HCT116 (cell line): ENCODE measurements at regions not wholly inside any gene's neighbourhood (a gene's known extent, or its start where the extent isn't known, plus 50 kb on each side); places are given as distances from the start of the nearest gene placed in this dataset.

Source experiments
- ATAC-seq: fragments of 200-7000 bp; cut with Tn5 transposase; 2 replicates; pipeline ENCODE4 v1.9.1; 2020; ENCODE audit warnings: mild to moderate bottlenecking, moderate library complexity
- BruUV-seq: library from RNA; stranded (reverse); fragments of 400-500 nt; replicated peaks from 2 replicates; lab custom pipeline; 2021; lab: Mats Ljungman, UMichigan
- CTCF ChIA-PET: fragments of 300-600 bp; sonication (Branson Sonifier 250); formaldehyde crosslinking; loops from one replicate; lab custom pipeline; 2021; ENCODE audit warnings: antibody characterized with exemption; lab: Charles Lee
- POLR2A ChIA-PET: fragments of 300-600, 350-600 bp; sonication (Branson Sonifier 250); formaldehyde crosslinking; loops from one replicate; lab custom pipeline; 2021; ENCODE audit warnings: antibody characterized with exemption; lab: Charles Lee
- RAD21 ChIA-PET, 2 experiments: fragments of 300-600 bp; sonication (Branson Sonifier 250); formaldehyde crosslinking; loops; one replicate each; lab custom pipeline; 2023; ENCODE audit warnings: low total read pairs in 2 of 2; ENCODE audit not compliant: uncharacterized antibody in 2 of 2, unreplicated experiment in 2 of 2, low non-redundant PET in 1 of 2; lab: Charles Lee
- DNase-seq: peaks from one replicate; pipeline ENCODE4 v3.0.0-alpha.2; 2010; ENCODE audit warnings: low read depth, low spot score
- H2AFZ ChIP-seq: fragments of 200-600 bp; shearing (Covaris generic), sonication (generic); 2 replicates; pipeline ENCODE4 v1.6.1; 2017; ENCODE audit warnings: low read depth, mixed run types, mixed read lengths, antibody characterized with exemption, low read length; ENCODE audit not compliant: poor library complexity, severe bottlenecking
- H3K27ac ChIP-seq: 2 replicates; pipeline ENCODE4 v1.5.1; 2012; ENCODE audit warnings: low read depth, low read length
- H3K27me3 ChIP-seq: fragments of 200-600 bp; sonication (generic); 2 replicates; pipeline ENCODE4 v1.6.1; 2016; ENCODE audit warnings: mixed run types, low read length, mixed read lengths; ENCODE audit not compliant: insufficient read depth
- H3K36me3 ChIP-seq, 2 experiments: fragments of 200-500 bp in 1 of 2; fragments of 200-600 bp in 1 of 2; sonication (Bioruptor generic) in 1 of 2; sonication (generic) in 1 of 2; 2 replicates each; pipeline versions ENCODE4 v1.5.1 to v1.6.1; 2014 to 2016; ENCODE audit warnings: low read length in 2 of 2, inconsistent platforms in 1 of 2, mixed read lengths in 1 of 2, mixed run types in 1 of 2; ENCODE audit not compliant: insufficient read depth in 2 of 2, control insufficient read depth in 1 of 2
- H3K4me1 ChIP-seq, 2 experiments: fragments of 200-600 bp in 1 of 2; sonication (generic) in 1 of 2; 2 replicates each; pipeline versions ENCODE4 v1.5.1 to v1.6.1; 2012 to 2017; ENCODE audit warnings: low read length in 2 of 2, inconsistent platforms in 1 of 2, mild to moderate bottlenecking in 1 of 2, mixed read lengths in 1 of 2, mixed run types in 1 of 2, moderate library complexity in 1 of 2; ENCODE audit not compliant: insufficient read depth in 2 of 2, control insufficient read depth in 1 of 2
- H3K4me2 ChIP-seq: fragments of 200-600 bp; sonication (generic); 2 replicates; pipeline ENCODE4 v1.6.1; 2017; ENCODE audit warnings: mixed run types, low read length, mixed read lengths
- H3K4me3 ChIP-seq, 2 experiments: fragments of 200-600 bp in 1 of 2; sonication (generic) in 1 of 2; replicated peaks in 1 of 2; 2 replicates each; pipeline ENCODE4 v1.5.1; 2011 to 2016; ENCODE audit warnings: low read length in 2 of 2, control low read depth in 1 of 2, low read depth in 1 of 2, mild to moderate bottlenecking in 1 of 2, mixed read lengths in 1 of 2, mixed run types in 1 of 2
- H3K79me2 ChIP-seq: fragments of 200-600 bp; sonication (generic); 2 replicates; pipeline ENCODE4 v1.6.1; 2017; ENCODE audit warnings: mild to moderate bottlenecking, mixed run types, low read length, moderate library complexity, mixed read lengths; ENCODE audit not compliant: insufficient read depth
- H3K9ac ChIP-seq: fragments of 200-600 bp; sonication (generic); 2 replicates; pipeline ENCODE4 v1.6.1; 2016; ENCODE audit warnings: low read length, mixed read lengths
- H3K9me2 ChIP-seq: fragments of 200-600 bp; sonication (generic), shearing (Covaris generic); 2 replicates; pipeline ENCODE4 v1.6.1; 2017; ENCODE audit warnings: mixed run types, mild to moderate bottlenecking, moderate library complexity; ENCODE audit not compliant: insufficient read depth
- H3K9me3 ChIP-seq, 2 experiments: fragments of 200-500 bp in 1 of 2; fragments of 200-600 bp in 1 of 2; sonication (Bioruptor generic) in 1 of 2; sonication (generic) in 1 of 2; 2 replicates each; pipeline ENCODE4 v1.6.1; 2014 to 2017; ENCODE audit warnings: low read length in 2 of 2, mixed read lengths in 2 of 2, inconsistent platforms in 1 of 2, low read depth in 1 of 2, mild to moderate bottlenecking in 1 of 2, mixed run types in 1 of 2, moderate library complexity in 1 of 2; ENCODE audit not compliant: control insufficient read depth in 1 of 2, insufficient read depth in 1 of 2
- H4K20me1 ChIP-seq: fragments of 200-600 bp; sonication (generic), shearing (Covaris generic); 2 replicates; pipeline ENCODE4 v1.6.1; 2017; ENCODE audit warnings: mixed run types, mild to moderate bottlenecking, moderate library complexity; ENCODE audit not compliant: insufficient read depth
- CBX3 ChIP-seq: IDR thresholded peaks from 2 replicates; pipeline ENCODE4 v1.6.1; 2012; ENCODE audit warnings: low read depth
- CEBPB ChIP-seq: IDR thresholded peaks from 2 replicates; pipeline ENCODE4 v1.6.1; 2012; ENCODE audit warnings: low read depth
- CTCF ChIP-seq, 3 experiments: fragments of 200-600 bp in 1 of 3; sonication (generic) in 1 of 3; IDR thresholded peaks in 2 of 3; conservative IDR thresholded peaks in 1 of 3; 2 replicates each; pipeline ENCODE4 v1.5.1; 2012 to 2017; ENCODE audit warnings: low read depth in 2 of 3, low read length in 2 of 3, antibody characterized with exemption in 1 of 3, borderline replicate concordance in 1 of 3, control low read depth in 1 of 3, mild to moderate bottlenecking in 1 of 3, mixed read lengths in 1 of 3, mixed run types in 1 of 3, moderate library complexity in 1 of 3; ENCODE audit not compliant: insufficient read depth in 1 of 3
- EZH2 ChIP-seq: fragments of 200-600 bp; sonication (generic); IDR thresholded peaks from 2 replicates; pipeline ENCODE4 v1.6.1; 2017; ENCODE audit warnings: antibody characterized with exemption, mixed run types
- EZH2phosphoT487 ChIP-seq: fragments of 200-600 bp; IDR thresholded peaks from 2 replicates; pipeline ENCODE4 v1.6.1; 2018; ENCODE audit warnings: antibody characterized with exemption, borderline replicate concordance
- MAX ChIP-seq: IDR thresholded peaks from 2 replicates; pipeline ENCODE4 v1.6.1; 2012
- POLR2A ChIP-seq: IDR thresholded peaks from 2 replicates; pipeline ENCODE4 v1.7.0; 2011; ENCODE audit warnings: borderline replicate concordance; ENCODE audit not compliant: insufficient read depth, insufficient read length; ENCODE audit errors: extremely low read depth
- POLR2AphosphoS5 ChIP-seq: IDR thresholded peaks from 2 replicates; pipeline ENCODE4 v1.6.1; 2011; ENCODE audit warnings: mild to moderate bottlenecking, low read depth, low read length, moderate library complexity
- SP1 ChIP-seq: IDR thresholded peaks from 2 replicates; pipeline ENCODE4 v1.6.1; 2012; ENCODE audit warnings: low read depth
- SRF ChIP-seq: IDR thresholded peaks from 2 replicates; pipeline ENCODE4 v1.6.1; 2012; ENCODE audit warnings: low read depth
- TCF7L2 ChIP-seq: IDR thresholded peaks from 2 replicates; pipeline ENCODE4 v1.7.0; 2011; ENCODE audit warnings: borderline replicate concordance, inconsistent platforms; ENCODE audit not compliant: insufficient read depth, insufficient read length; ENCODE audit errors: extremely low read depth
- ZBTB33 ChIP-seq: IDR thresholded peaks from 2 replicates; pipeline ENCODE4 v1.6.1; 2011; ENCODE audit warnings: mild to moderate bottlenecking, low read length, moderate library complexity; ENCODE audit not compliant: insufficient replicate concordance; ENCODE audit errors: extremely low read depth
- ZFX ChIP-seq: fragments of 450-650 bp; IDR thresholded peaks from 2 replicates; pipeline ENCODE4 v1.6.1; 2017
- intact Hi-C: fragments of 100-400 bp; cut with micrococcal nuclease; formaldehyde crosslinking; loops from 2 replicates; pipeline ENCODE4 v1.10.0; 2022

GRCh38 chr6:111997853-111998208 lies 56.1 kb upstream of the CCN6 start:
- Histone ChIP-seq H3K27me3 (no peaks in the 10 kb centered on the region), H3K4me1 (peaks cover 7 to 19% of the 10 kb centered on the region in 2 experiments; a peak in 3 of 4 replicates), H3K9me2 (no peaks in the 10 kb centered on the region), H3K4me2 (no peak overlapping the region), H3K27ac (no peak overlapping the region), H3K9me3 (no peaks in the 10 kb centered on the region), H2AFZ (no peak overlapping the region), H3K4me3 (no peak overlapping the region), H3K9ac (no peak overlapping the region), H3K79me2 (no peaks in the 10 kb centered on the region), H4K20me1 (no peaks in the 10 kb centered on the region), H3K36me3 (no peaks in the 10 kb centered on the region)
- intact Hi-C loops = loop anchor here (1.0 to 5.0 kb wide), 4 partner anchors 44 to 288 kb away; partner anchors contain the start of gene FYN
- ChIA-PET RAD21 (interaction anchor here in 1 of 2 experiments (0.7 kb wide), 1 partner anchor 165 kb away, joined by 3 read pairs; no protein-coding TSS in a partner anchor), CTCF (interaction anchor here (1.1 to 1.4 kb wide), 2 partner anchors 11 to 13 kb away, joined by 3 read pairs; no protein-coding TSS in a partner anchor), POLR2A (no interaction called here)
- no peak for ATAC-seq
- BruUV-seq = no TSS peak
- no peak for TF ChIP-seq CEBPB
- TF ChIP-seq SRF = no peak
- no peak for TF ChIP-seq SP1
- no peak for TF ChIP-seq POLR2AphosphoS5
- no peak for TF ChIP-seq POLR2A
- TF ChIP-seq ZFX = no peak
- no peak for TF ChIP-seq ZBTB33
- no peak for DNase-seq

- Histone ChIP-seq H3K79me2 (no peaks in the 10 kb centered on the region), H4K20me1 (no peaks in the 10 kb centered on the region), H3K36me3 (no peaks in the 10 kb centered on the region), H3K4me3 (no peak overlapping the region), H3K27ac (no peak overlapping the region), H3K4me1 (peaks cover 0 to 3% of the 10 kb centered on the region in 2 experiments; a peak in 1 of 4 replicates), H3K9ac (no peak overlapping the region), H3K27me3 (no peaks in the 10 kb centered on the region)
- intact Hi-C loops = no loop called here
- no peak for DNase-seq
- POLR2A ChIA-PET = no interaction called here
- TF ChIP-seq MAX (no peak), CBX3 (no peak), EZH2phosphoT487 (no peak), CTCF (IDR thresholded peaks at IDR 0.05 in 2 of 3, conservative IDR thresholded peaks at IDR 0.05 in 1 of 3; ENCODE audit: borderline replicate concordance in 1 of 3, insufficient read depth in 1 of 3, low read depth in 2 of 3, low read length in 2 of 3) (no peak), TCF7L2 (no peak), EZH2 (no peak), ZFX (no peak)
- TF ChIP-seq, all 23 proteins: peak for 0
- Histone ChIP-seq H3K9me3 (no peaks in the 10 kb centered on the region), H3K9me2 (no peaks in the 10 kb centered on the region), H2AFZ (no peak overlapping the region), H3K4me2 (no peak overlapping the region)
- ChIA-PET RAD21 (no interaction called here), CTCF (no interaction called here)
- no TSS peak for BruUV-seq
- no peak for ATAC-seq
These were observed 51.6 kb upstream of the CCN6 start for GRCh38 chr6:112002307-112002706.
